ENCODE measurements at regions not wholly inside any gene's neighbourhood (a gene's known extent, or its start where the extent isn't known, plus 50 kb on each side); places are given as distances from the start of the nearest gene placed in this dataset.
"Not testable (repeated sequence)": the region's sequence is repeated elsewhere in the genome, so short reads cannot be mapped to it uniquely, and the experiment has no call there.

- Histone ChIP-seq H3K9me3 (replicated peaks; ENCODE audit: control insufficient read depth, low read depth, low read length) (no peaks in the 10 kb centered on the region), H3K4me3 (ENCODE audit: low read length) (no peak overlapping the region), H3K36me3 (ENCODE audit: control insufficient read depth, insufficient read depth, low read length) (no peaks in the 10 kb centered on the region), H3K4me1 (ENCODE audit: control insufficient read depth, insufficient read depth, low read length) (no peaks in the 10 kb centered on the region), H3K27ac (ENCODE audit: low read length) (no peak overlapping the region), H3K27me3 (ENCODE audit: control insufficient read depth, insufficient read depth, low read length) (no peaks in the 10 kb centered on the region)
- no peak for DNase-seq
Measured at GRCh38 chr4:174183259-174183658, 100.2 kb downstream of the FBXO8 start.

- H3K27ac ChIP-seq (ENCODE audit: low read length), result no peak overlapping the region
- no peaks in the 10 kb centered on the region for H3K27me3 ChIP-seq (ENCODE audit: control insufficient read depth, insufficient read depth, low read length)
- no peaks in the 10 kb centered on the region for H3K9me3 ChIP-seq (replicated peaks; ENCODE audit: control insufficient read depth, low read depth, low read length)
- no peaks in the 10 kb centered on the region for H3K36me3 ChIP-seq (ENCODE audit: control insufficient read depth, insufficient read depth, low read length)
- DNase-seq, result no peak
- no peak overlapping the region for H3K4me3 ChIP-seq (ENCODE audit: low read length)
- no peaks in the 10 kb centered on the region for H3K4me1 ChIP-seq (ENCODE audit: control insufficient read depth, insufficient read depth, low read length)
Measured at GRCh38 chr4:174181827-174182226, 101.6 kb downstream of the FBXO8 start.

- Histone ChIP-seq H3K9me3 (replicated peaks; ENCODE audit: control insufficient read depth, low read depth, low read length) (no peaks in the 10 kb centered on the region), H3K36me3 (ENCODE audit: control insufficient read depth, insufficient read depth, low read length) (no peaks in the 10 kb centered on the region), H3K27me3 (ENCODE audit: control insufficient read depth, insufficient read depth, low read length) (no peaks in the 10 kb centered on the region), H3K4me3 (ENCODE audit: low read length) (no peak overlapping the region), H3K4me1 (ENCODE audit: control insufficient read depth, insufficient read depth, low read length) (no peaks in the 10 kb centered on the region), H3K27ac (ENCODE audit: low read length) (no peak overlapping the region)
- no peak for DNase-seq
- WGBS (ENCODE audit: insufficient coverage), result no CpG with 5 or more reads among the region's 1 CpG
Measured at GRCh38 chr4:174177536-174177935, 105.9 kb downstream of the FBXO8 start.

- DNase-seq, result not testable (repeated sequence)
- WGBS (ENCODE audit: insufficient coverage), result 100% methylated on average over 1 of the region's 4 CpGs
Measured at GRCh38 chr4:174175836-174176235, 107.6 kb downstream of the FBXO8 start.

GRCh38 chr4:174173360-174173759, 110.1 kb downstream of the FBXO8 start:
- no CpG with 5 or more reads among the region's 1 CpG for WGBS (ENCODE audit: insufficient coverage)
- no peak overlapping the region for H3K4me3 ChIP-seq (ENCODE audit: low read length)
- no peaks in the 10 kb centered on the region for H3K4me1 ChIP-seq (ENCODE audit: control insufficient read depth, insufficient read depth, low read length)
- no peaks in the 10 kb centered on the region for H3K27me3 ChIP-seq (ENCODE audit: control insufficient read depth, insufficient read depth, low read length)
- no peaks in the 10 kb centered on the region for H3K36me3 ChIP-seq (ENCODE audit: control insufficient read depth, insufficient read depth, low read length)
- DNase-seq, result no peak
- H3K9me3 ChIP-seq (replicated peaks; ENCODE audit: control insufficient read depth, low read depth, low read length), result no peaks in the 10 kb centered on the region
- H3K27ac ChIP-seq (ENCODE audit: low read length), result no peak overlapping the region

More at GRCh38 chr4:174175836-174176235, 107.6 kb downstream of the FBXO8 start:
- not testable (repeated sequence) for H3K4me3 ChIP-seq (ENCODE audit: low read length); H3K27me3 ChIP-seq (ENCODE audit: control insufficient read depth, insufficient read depth, low read length); H3K4me1 ChIP-seq (ENCODE audit: control insufficient read depth, insufficient read depth, low read length); H3K36me3 ChIP-seq (ENCODE audit: control insufficient read depth, insufficient read depth, low read length); H3K27ac ChIP-seq (ENCODE audit: low read length); H3K9me3 ChIP-seq (replicated peaks; ENCODE audit: control insufficient read depth, low read depth, low read length)

- Histone ChIP-seq H3K9me3 (replicated peaks; ENCODE audit: control insufficient read depth, low read depth, low read length) (no peaks in the 10 kb centered on the region), H3K4me1 (ENCODE audit: control insufficient read depth, insufficient read depth, low read length) (no peaks in the 10 kb centered on the region), H3K27me3 (ENCODE audit: control insufficient read depth, insufficient read depth, low read length) (no peaks in the 10 kb centered on the region), H3K36me3 (ENCODE audit: control insufficient read depth, insufficient read depth, low read length) (no peaks in the 10 kb centered on the region), H3K4me3 (ENCODE audit: low read length) (no peak overlapping the region), H3K27ac (ENCODE audit: low read length) (no peak overlapping the region)
- no peak for DNase-seq
- WGBS (ENCODE audit: insufficient coverage), result no CpG with 5 or more reads among the region's 3 CpGs
Measured at GRCh38 chr4:174172274-174172673, 111.2 kb downstream of the FBXO8 start.

GRCh38 chr4:174170906-174171305, 112.6 kb downstream of the FBXO8 start:
- WGBS (ENCODE audit: insufficient coverage), result no CpG with 5 or more reads among the region's 1 CpG
- H3K27me3 ChIP-seq (ENCODE audit: control insufficient read depth, insufficient read depth, low read length), result no peaks in the 10 kb centered on the region
- H3K36me3 ChIP-seq (ENCODE audit: control insufficient read depth, insufficient read depth, low read length), result no peaks in the 10 kb centered on the region
- H3K27ac ChIP-seq (ENCODE audit: low read length), result no peak overlapping the region
- no peak overlapping the region for H3K4me3 ChIP-seq (ENCODE audit: low read length)
- no peaks in the 10 kb centered on the region for H3K4me1 ChIP-seq (ENCODE audit: control insufficient read depth, insufficient read depth, low read length)
- H3K9me3 ChIP-seq (replicated peaks; ENCODE audit: control insufficient read depth, low read depth, low read length), result no peaks in the 10 kb centered on the region
- no peak for DNase-seq

- no peak for DNase-seq
- Histone ChIP-seq H3K4me1 (ENCODE audit: control insufficient read depth, insufficient read depth, low read length) (no peaks in the 10 kb centered on the region), H3K9me3 (replicated peaks; ENCODE audit: control insufficient read depth, low read depth, low read length) (no peaks in the 10 kb centered on the region), H3K27ac (ENCODE audit: low read length) (no peak overlapping the region), H3K36me3 (ENCODE audit: control insufficient read depth, insufficient read depth, low read length) (no peaks in the 10 kb centered on the region), H3K4me3 (ENCODE audit: low read length) (no peak overlapping the region), H3K27me3 (ENCODE audit: control insufficient read depth, insufficient read depth, low read length) (no peaks in the 10 kb centered on the region)
- 100% methylated on average over 6 of the region's 7 CpGs for WGBS (ENCODE audit: insufficient coverage)
Measured at GRCh38 chr4:174170091-174170490, 113.4 kb downstream of the FBXO8 start.

- no peaks in the 10 kb centered on the region for H3K4me1 ChIP-seq (ENCODE audit: control insufficient read depth, insufficient read depth, low read length)
- no peaks in the 10 kb centered on the region for H3K27me3 ChIP-seq (ENCODE audit: control insufficient read depth, insufficient read depth, low read length)
- 50% methylated on average over 1 of the region's 7 CpGs for WGBS (ENCODE audit: insufficient coverage)
- H3K4me3 ChIP-seq (ENCODE audit: low read length), result no peak overlapping the region
- no peaks in the 10 kb centered on the region for H3K36me3 ChIP-seq (ENCODE audit: control insufficient read depth, insufficient read depth, low read length)
- DNase-seq, result no peak
- H3K27ac ChIP-seq (ENCODE audit: low read length), result no peak overlapping the region
- H3K9me3 ChIP-seq (replicated peaks; ENCODE audit: control insufficient read depth, low read depth, low read length), result no peaks in the 10 kb centered on the region
Measured at GRCh38 chr4:174157106-174157607, 126.3 kb downstream of the FBXO8 start.

- Histone ChIP-seq H3K9me3 (replicated peaks; ENCODE audit: control insufficient read depth, low read depth, low read length) (no peaks in the 10 kb centered on the region), H3K27ac (ENCODE audit: low read length) (no peak overlapping the region), H3K27me3 (ENCODE audit: control insufficient read depth, insufficient read depth, low read length) (no peaks in the 10 kb centered on the region), H3K36me3 (ENCODE audit: control insufficient read depth, insufficient read depth, low read length) (no peaks in the 10 kb centered on the region), H3K4me1 (ENCODE audit: control insufficient read depth, insufficient read depth, low read length) (no peaks in the 10 kb centered on the region), H3K4me3 (ENCODE audit: low read length) (no peak overlapping the region)
- peak; percentile 49 for DNase-seq
- no CpG with 5 or more reads among the region's 3 CpGs for WGBS (ENCODE audit: insufficient coverage)
Measured at GRCh38 chr4:174156239-174156826, 127.1 kb downstream of the FBXO8 start.

Measured in muscle of leg (tissue), 3 donors.